SIG-M5 treated with dmso at 0.1 percent for 504 hours (cell line): ENCODE measurements at regions not wholly inside any gene's neighbourhood (a gene's known extent, or its start where the extent isn't known, plus 50 kb on each side); places are given as distances from the start of the nearest gene placed in this dataset.
A peak's percentile ranks its signal among the peaks of the same experiment; 100 is the strongest.

Experiments used
- DNase-seq: peaks from one replicate; lab custom pipeline; 2025; ENCODE audit not compliant: unreplicated experiment; lab: John Stamatoyannopoulos, UW

GRCh38 chr9:73845954-73846690 is 651.0 kb upstream of the RORB start:
- no peak for DNase-seq

- DNase-seq, result no peak
These were observed 649.6 kb upstream of the RORB start for GRCh38 chr9:73847536-73847935.

DNA sequence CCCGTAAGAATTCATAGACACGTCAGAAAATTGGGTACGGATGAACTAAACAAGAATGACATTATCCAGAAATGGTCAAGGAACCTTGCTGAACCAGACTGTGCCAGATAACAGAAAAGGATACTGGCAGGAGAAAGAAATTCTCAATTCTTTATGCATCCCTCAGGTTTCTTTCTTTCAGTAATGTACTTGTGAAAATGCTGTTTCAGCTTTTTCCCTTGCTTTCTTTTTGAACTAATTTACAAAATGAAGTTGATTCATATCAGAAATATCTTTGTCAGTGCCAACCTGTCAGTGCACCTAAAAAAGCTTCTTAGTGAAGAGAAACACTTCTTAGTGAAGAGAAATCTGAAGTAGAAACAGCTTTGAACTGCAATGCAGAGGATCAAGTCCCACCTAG is 643.6 kb upstream of the RORB start:
- no peak for DNase-seq

DNA sequence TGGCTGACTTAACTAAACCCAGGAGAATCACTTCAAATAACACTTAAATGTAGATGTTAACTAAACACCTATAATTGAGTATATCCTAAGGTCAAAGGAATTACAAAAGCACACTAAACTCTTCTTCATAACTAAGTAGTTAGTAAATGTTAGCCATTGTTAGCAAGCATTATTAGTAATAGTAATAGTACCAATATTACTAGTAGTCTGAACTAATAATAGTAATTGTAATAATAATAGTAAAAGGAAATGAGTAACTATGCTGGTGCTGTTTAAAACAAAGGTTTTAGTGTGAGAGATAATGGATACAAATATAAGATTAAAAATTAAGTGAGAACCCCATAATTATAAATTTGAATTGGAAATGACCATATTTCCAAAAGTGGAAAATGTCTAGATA is 641.9 kb upstream of the RORB start:
- no peak for DNase-seq

DNA sequence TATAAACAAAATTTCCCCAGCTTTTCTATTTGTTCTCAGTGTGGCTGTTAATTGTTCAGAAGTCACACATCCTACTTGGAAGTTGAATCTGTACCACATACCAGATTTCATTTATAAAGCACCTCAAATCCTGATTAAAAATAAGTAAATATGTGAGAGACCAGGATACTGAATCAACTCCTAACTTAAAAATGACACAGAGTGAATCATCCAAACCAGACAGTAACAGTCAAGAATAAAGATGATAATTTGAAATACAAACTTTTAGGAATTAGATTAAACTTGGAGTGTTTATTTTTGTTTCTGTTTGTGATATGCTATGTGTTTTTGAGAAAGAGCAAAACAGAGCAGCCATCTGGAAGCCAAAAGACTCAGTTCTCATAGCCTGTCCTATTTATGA is 633.2 kb upstream of the RORB start:
- no peak for DNase-seq

GRCh38 chr9:73866451-73866850 is 630.7 kb upstream of the RORB start:
- DNase-seq, result no peak

GRCh38 chr9:73869264-73869663 is 627.9 kb upstream of the RORB start:
- peak; percentile 42 for DNase-seq

DNA sequence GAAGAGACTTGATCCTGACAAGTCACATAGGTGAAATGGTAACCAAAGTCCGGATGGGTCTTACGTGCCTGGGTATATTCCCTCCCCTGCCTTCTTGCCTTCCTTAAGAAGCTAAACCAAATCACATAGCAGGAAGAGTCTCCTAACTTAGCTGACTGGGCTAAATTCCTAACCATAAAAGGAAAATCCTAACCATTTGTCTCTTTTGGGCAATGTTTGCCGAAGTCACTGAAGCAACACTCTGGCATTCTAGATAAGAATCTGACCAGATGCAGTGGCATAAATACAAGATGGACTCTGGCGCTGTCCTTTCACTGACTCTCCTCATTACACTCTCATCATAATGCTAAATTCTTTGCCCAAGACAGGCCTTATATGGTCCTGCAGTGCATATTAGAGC is 625.5 kb upstream of the RORB start:
- no peak for DNase-seq

DNA sequence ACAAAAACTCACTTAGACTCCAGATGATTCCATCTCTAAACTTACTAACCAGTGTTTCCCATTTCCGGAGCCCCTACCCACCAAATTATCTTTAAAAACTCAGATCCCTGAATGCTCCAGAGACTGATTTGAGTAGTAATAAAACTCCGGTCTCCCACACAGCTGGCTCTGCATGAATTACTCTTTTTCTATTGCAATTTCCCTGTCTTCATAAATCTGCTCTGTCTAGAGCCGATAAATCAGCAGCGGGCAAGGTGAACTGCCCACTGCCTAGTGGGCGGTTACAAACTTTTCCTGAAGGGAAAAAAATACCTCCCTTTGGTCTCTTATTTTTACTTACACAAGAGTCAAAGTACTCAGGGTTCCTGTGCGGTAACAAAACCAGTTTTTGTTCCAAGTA is 624.4 kb upstream of the RORB start:
- DNase-seq, result no peak

- DNase-seq, result no peak
These were observed 617.0 kb upstream of the RORB start for GRCh38 chr9:73880101-73880500.

- DNase-seq, result no peak
These were observed 608.1 kb upstream of the RORB start for GRCh38 chr9:73889023-73889422.

DNA sequence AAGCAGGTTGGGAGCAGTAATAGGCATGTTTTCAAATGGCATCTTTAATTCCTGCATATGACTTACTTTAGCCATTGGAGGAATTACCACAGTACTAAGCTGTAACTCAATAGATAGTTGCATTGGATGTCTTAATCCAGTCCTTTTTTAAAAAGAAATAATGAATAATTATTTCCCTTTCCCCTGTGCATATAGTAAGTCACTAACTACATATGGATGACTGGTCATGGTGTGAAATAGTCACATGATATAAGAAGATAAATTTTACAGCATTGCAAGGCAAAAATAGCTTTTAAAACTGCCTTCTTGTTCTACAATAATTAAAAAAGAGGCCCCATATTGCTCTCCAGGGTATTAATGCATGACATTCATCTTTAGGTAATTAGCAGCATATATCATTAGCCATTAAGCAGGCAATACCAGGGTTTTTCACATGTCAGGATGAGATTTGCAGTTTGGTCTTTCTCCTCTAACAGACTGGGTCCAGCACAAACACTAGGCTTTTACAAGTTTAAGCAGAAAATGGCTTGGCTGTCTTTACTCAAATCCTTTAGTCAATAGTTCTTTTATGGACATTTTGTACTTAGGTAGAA is 606.4 kb upstream of the RORB start:
- no peak for DNase-seq

DNA sequence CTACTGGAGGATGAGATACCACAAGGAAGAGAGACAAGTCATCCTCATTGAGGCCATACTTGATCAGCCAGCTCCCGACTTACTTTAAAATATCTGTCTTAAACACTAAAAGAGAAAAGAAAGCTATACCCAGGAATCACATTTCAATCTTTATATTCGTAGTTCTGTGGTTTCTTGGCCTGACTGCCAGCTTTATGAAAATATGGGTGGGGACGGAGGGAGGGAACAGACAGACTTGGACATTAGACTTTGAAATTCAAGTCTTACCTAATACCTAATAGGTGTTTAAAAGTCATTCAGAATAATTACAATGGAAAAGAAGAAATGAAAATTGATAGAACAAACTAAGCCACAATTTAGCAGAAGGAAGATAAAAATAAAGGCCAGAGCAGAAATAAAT is 604.8 kb upstream of the RORB start:
- DNase-seq, result no peak

GRCh38 chr9:73893230-73893629 is 603.9 kb upstream of the RORB start:
- DNase-seq, result no peak

GRCh38 chr9:73896061-73896460 is 601.1 kb upstream of the RORB start:
- DNase-seq, result no peak

- no peak for DNase-seq
These were observed 590.5 kb upstream of the RORB start for GRCh38 chr9:73906671-73907070.

DNA sequence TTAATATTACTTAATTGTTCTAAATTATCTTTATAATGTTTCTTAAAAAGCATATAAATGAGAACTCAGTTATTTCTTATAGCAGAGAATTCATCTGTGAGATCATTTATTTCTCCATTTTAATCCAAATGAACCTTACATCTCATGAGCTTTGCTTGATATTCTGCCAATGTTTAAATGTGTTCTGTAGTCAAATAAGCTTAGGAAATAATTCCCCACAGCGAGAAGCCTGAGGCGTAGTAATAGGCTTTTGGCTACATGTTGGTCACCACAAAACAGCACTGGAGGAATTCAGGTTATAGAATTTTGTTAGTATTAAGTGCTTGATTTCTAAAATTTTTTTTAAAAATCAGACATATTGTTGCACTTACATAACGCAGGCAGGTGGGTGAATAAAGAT is 585.3 kb upstream of the RORB start:
- no peak for DNase-seq

- no peak for DNase-seq
These were observed 581.0 kb upstream of the RORB start for GRCh38 chr9:73916016-73916673.

- no peak for DNase-seq
These were observed 577.4 kb upstream of the RORB start for GRCh38 chr9:73919712-73920111.

DNA sequence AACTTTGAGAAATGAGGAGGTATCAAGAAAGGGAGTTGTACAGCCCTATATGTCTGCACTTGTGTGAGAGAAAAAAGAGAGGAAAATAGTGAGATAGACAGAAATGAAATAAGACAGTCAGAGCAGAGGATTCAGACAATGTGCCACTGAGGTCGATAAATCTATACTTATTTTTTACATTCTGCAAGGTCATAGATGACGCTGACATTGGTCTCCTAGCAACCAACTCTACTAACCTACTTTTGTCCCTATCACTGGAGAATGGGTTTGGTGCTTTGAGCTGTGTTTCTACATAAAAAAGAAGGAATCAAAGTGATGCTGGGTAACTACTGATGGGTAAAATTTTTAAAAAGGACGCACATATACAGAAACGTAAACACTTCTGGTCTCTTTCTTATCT is 573.3 kb upstream of the RORB start:
- no peak for DNase-seq

- DNase-seq, result no peak
These were observed 546.0 kb upstream of the RORB start for GRCh38 chr9:73951147-73951546.

- DNase-seq, result no peak
These were observed 534.3 kb upstream of the RORB start for GRCh38 chr9:73962792-73963191.

DNA sequence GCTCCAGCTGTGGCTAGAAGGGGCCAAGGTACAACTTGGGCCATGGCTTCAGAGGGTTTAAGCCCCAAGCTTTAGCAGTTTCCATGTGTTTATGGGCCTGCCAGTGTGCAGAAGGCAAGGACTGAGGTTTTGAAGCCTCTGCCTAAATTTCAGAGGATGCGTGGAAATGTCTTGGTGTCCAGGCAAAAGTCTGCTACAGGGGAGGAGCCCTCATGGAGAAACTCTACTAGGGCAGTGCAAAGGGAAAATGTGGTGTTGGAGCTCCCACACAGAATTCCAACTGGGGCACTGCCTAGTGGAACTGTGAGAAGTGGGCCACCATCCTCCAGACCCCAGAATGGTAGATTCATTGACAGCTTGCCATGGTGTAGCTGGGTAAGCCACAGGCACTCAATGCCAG is 527.2 kb upstream of the RORB start:
- no peak for DNase-seq
